Trophoblast cell (in vitro differentiated cells and primary cell): ENCODE measurements at regions not wholly inside any gene's neighbourhood (a gene's known extent, or its start where the extent isn't known, plus 50 kb on each side); places are given as distances from the start of the nearest gene placed in this dataset.
A peak's percentile ranks its signal among the peaks of the same experiment; 100 is the strongest.

ENCODE experiments used
- DNase-seq, 2 donors: peaks; one replicate each; pipeline ENCODE4 v3.0.0-alpha.2; 2016
- H2AFZ ChIP-seq: 2 replicates; pipeline ENCODE4 v1.6.1; 2013; ENCODE audit warnings: low read length, moderate library complexity, mild to moderate bottlenecking; ENCODE audit not compliant: insufficient read depth, poor library complexity
- H2AK5ac ChIP-seq: 2 replicates; pipeline ENCODE4 v1.6.1; 2013; ENCODE audit warnings: mild to moderate bottlenecking, low read length
- H2BK120ac ChIP-seq: 2 replicates; pipeline ENCODE4 v1.6.1; 2013; ENCODE audit warnings: low read length, mild to moderate bottlenecking, moderate library complexity; ENCODE audit not compliant: insufficient read depth, poor library complexity
- H2BK12ac ChIP-seq: 2 replicates; pipeline ENCODE4 v1.6.1; 2013; ENCODE audit warnings: mild to moderate bottlenecking, low read length, moderate library complexity
- H2BK5ac ChIP-seq: 2 replicates; pipeline ENCODE4 v1.6.1; 2013; ENCODE audit warnings: low read length, low read depth, moderate library complexity, mild to moderate bottlenecking; ENCODE audit not compliant: poor library complexity
- H3K14ac ChIP-seq: 2 replicates; pipeline ENCODE4 v1.6.1; 2013; ENCODE audit warnings: mild to moderate bottlenecking, low read length
- H3K18ac ChIP-seq: 2 replicates; pipeline ENCODE4 v1.6.1; 2013; ENCODE audit warnings: mild to moderate bottlenecking, low read length
- H3K23ac ChIP-seq: 2 replicates; pipeline ENCODE4 v1.6.1; 2013; ENCODE audit warnings: low read length
- H3K27ac ChIP-seq: 2 replicates; pipeline ENCODE4 v1.5.1; 2013; ENCODE audit warnings: low read depth, mild to moderate bottlenecking, inconsistent platforms, low read length, moderate library complexity
- H3K27me3 ChIP-seq: 2 replicates; pipeline ENCODE4 v1.6.1; 2013; ENCODE audit warnings: inconsistent platforms, mild to moderate bottlenecking, low read length, moderate library complexity; ENCODE audit not compliant: insufficient read depth
- H3K36me3 ChIP-seq, 2 experiments: 1 replicate in 1 of 2; 2 replicates in 1 of 2; pipeline ENCODE4 v1.6.1; 2013; ENCODE audit warnings: low read length in 2 of 2, mild to moderate bottlenecking in 2 of 2, moderate library complexity in 1 of 2; ENCODE audit not compliant: insufficient read depth in 2 of 2, control insufficient read depth in 1 of 2
- H3K4ac ChIP-seq: 2 replicates; pipeline ENCODE4 v1.6.1; 2013; ENCODE audit warnings: low read depth, mild to moderate bottlenecking, low read length, moderate library complexity
- H3K4me1 ChIP-seq, 2 experiments: 1 replicate in 1 of 2; 2 replicates in 1 of 2; pipeline ENCODE4 v1.6.1; 2013; ENCODE audit warnings: low read length in 2 of 2, mild to moderate bottlenecking in 2 of 2, moderate library complexity in 1 of 2; ENCODE audit not compliant: insufficient read depth in 2 of 2, control insufficient read depth in 1 of 2
- H3K4me2 ChIP-seq: 2 replicates; pipeline ENCODE4 v1.6.1; 2013; ENCODE audit warnings: inconsistent platforms, mild to moderate bottlenecking, low read length, moderate library complexity
- H3K4me3 ChIP-seq: 2 replicates; pipeline ENCODE4 v1.5.1; 2013; ENCODE audit warnings: mild to moderate bottlenecking, low read depth, low read length, inconsistent platforms
- H3K79me1 ChIP-seq: one replicate; pipeline ENCODE4 v1.6.1; 2013; ENCODE audit warnings: low read length
- H3K79me2 ChIP-seq: 2 replicates; pipeline ENCODE4 v1.6.1; 2013; ENCODE audit warnings: low read length, mild to moderate bottlenecking; ENCODE audit not compliant: control insufficient read depth, insufficient read depth, poor library complexity
- H3K9ac ChIP-seq: 2 replicates; pipeline ENCODE4 v1.6.1; 2013; ENCODE audit warnings: mild to moderate bottlenecking, low read length
- H3K9me3 ChIP-seq: 2 replicates; pipeline ENCODE4 v1.6.1; 2013; ENCODE audit warnings: low read depth, mild to moderate bottlenecking, control low read depth, inconsistent platforms, low read length; ENCODE audit not compliant: insufficient read depth
- H4K12ac ChIP-seq: 2 replicates; pipeline ENCODE4 v1.6.1; 2013; ENCODE audit warnings: low read depth, mild to moderate bottlenecking, low read length, moderate library complexity
- H4K8ac ChIP-seq: 2 replicates; pipeline ENCODE4 v1.6.1; 2013; ENCODE audit warnings: low read depth, mild to moderate bottlenecking, low read length, moderate library complexity
- H4K91ac ChIP-seq: one replicate; pipeline ENCODE4 v1.6.1; 2013; ENCODE audit warnings: low read depth, mild to moderate bottlenecking, low read length, moderate library complexity
- WGBS: extraction: QIAGEN DNeasy Blood & Tissue Kit; methylation state at CpG from one replicate; pipeline ENCODE4 v1.1.7; 2013; ENCODE audit warnings: missing lambda C conversion rate; ENCODE audit not compliant: insufficient read length, insufficient coverage; ENCODE audit errors: extremely low coverage; 5-methylcytosine and 5-hydroxymethylcytosine counted together

DNA sequence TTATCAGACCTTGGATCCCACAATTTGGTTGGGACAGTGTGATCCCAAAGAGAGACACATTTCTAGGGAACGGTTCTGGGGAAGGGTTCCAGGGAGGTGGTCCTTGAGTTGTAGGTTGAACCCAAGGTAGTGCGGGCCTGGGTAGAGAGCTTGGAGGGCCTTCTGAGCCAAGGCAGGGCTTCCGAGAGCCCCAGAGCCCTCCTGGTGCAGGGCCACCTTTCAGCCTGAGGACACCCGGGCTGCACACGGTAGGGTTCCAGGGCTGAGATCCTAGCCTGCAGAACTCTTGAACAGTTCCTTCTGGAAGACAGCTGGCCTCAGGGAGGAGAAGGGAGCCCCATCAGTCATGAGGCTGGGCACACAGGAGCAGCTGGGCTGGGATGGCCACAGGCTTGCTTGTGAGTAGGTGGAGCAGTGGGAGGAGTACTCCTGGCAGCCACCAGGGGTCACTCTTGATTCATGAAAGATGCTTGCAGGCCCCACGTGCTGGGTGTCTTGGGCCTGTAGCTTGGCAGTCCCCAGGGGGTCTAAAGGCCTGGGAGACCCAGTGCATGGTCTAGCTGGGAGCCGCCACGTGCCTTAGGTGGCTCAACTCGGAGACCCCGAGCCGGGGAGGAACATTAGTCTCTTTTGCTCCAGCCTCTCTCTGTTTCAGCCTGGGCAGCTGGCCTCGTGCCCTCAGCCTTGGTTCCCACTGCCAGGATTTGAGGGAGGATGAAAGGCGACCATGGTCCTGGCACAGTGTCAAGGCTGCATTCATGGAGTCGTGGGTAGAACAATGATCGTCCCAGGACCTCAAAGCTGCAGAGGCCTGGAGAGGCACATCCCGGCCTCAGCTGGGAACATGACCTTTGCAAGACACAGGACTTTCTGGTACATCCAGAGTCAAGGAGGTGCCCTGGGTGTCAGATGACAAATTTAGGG, 381.6 kb downstream of the TYW1 start:
- Histone ChIP-seq H3K27me3 (no peaks in the 10 kb centered on the region), H3K4me1 (peaks cover 2 to 4% of the 10 kb centered on the region in 2 experiments), H3K4me2 (no peak overlapping the region), H3K4ac (no peak overlapping the region), H2AK5ac (peak overlapping the region; percentile 23), H3K18ac (peak overlapping the region; percentile 21), H4K91ac (peak overlapping the region; percentile 28), H4K8ac (no peak overlapping the region), H3K9me3 (peaks cover 2% of the 10 kb centered on the region), H3K4me3 (no peak overlapping the region), H3K9ac (no peak overlapping the region), H3K14ac (peak overlapping the region; percentile 15), H2BK12ac (peak overlapping the region; percentile 51), H4K12ac (peak overlapping the region; percentile 19), H3K27ac (no peak overlapping the region), H3K79me2 (no peaks in the 10 kb centered on the region), H3K23ac (no peak overlapping the region), H2BK120ac (peak overlapping the region; percentile 12), H2BK5ac (no peak overlapping the region), H2AFZ (no peak overlapping the region), H3K79me1 (no peaks in the 10 kb centered on the region), H3K36me3 (no peaks in the 10 kb centered on the region)
- no CpG with 5 or more reads among the region's 16 CpGs for WGBS
- peak; percentile 50 to 77 for DNase-seq

DNA sequence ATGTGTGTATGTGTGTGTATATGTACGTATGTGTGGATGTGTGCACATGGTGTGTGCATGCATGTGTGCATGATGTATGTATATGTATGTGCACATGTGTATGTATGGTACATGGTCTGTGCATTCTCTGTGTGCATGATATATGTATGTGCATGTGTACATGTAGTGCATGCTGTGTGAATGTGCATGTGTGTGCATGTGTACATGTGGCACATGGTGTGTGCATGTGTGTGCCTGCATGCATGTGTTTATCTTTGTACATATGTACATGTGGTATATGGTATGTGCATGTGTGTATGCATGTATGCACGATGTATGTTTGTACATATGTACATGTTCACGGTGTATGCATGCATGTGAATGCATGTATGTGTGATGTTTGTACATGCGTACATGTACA, 383.7 kb downstream of the TYW1 start:
- no peaks in the 10 kb centered on the region for H3K79me2 ChIP-seq
- H2BK5ac ChIP-seq: no peak overlapping the region
- no peak overlapping the region for H4K91ac ChIP-seq
- no peak overlapping the region for H2AFZ ChIP-seq
- no peaks in the 10 kb centered on the region for H3K27me3 ChIP-seq
- H3K4me1 ChIP-seq: peaks cover 2 to 4% of the 10 kb centered on the region in 2 experiments
- no peak for DNase-seq
- no peak overlapping the region for H3K4me2 ChIP-seq
- no peak overlapping the region for H2BK120ac ChIP-seq
- H4K12ac ChIP-seq: no peak overlapping the region
- no peak overlapping the region for H2BK12ac ChIP-seq
- no peak overlapping the region for H3K4ac ChIP-seq
- H3K36me3 ChIP-seq: no peaks in the 10 kb centered on the region
- H3K9me3 ChIP-seq: peaks cover 2% of the 10 kb centered on the region
- H3K9ac ChIP-seq: no peak overlapping the region
- no CpG with 5 or more reads among the region's 4 CpGs for WGBS
- H3K4me3 ChIP-seq: no peak overlapping the region
- H3K79me1 ChIP-seq: no peaks in the 10 kb centered on the region
- H3K23ac ChIP-seq: peak overlapping the region; percentile 15
- H4K8ac ChIP-seq: no peak overlapping the region
- H3K18ac ChIP-seq: no peak overlapping the region
- H3K27ac ChIP-seq: no peak overlapping the region
- no peak overlapping the region for H2AK5ac ChIP-seq
- no peak overlapping the region for H3K14ac ChIP-seq

DNA sequence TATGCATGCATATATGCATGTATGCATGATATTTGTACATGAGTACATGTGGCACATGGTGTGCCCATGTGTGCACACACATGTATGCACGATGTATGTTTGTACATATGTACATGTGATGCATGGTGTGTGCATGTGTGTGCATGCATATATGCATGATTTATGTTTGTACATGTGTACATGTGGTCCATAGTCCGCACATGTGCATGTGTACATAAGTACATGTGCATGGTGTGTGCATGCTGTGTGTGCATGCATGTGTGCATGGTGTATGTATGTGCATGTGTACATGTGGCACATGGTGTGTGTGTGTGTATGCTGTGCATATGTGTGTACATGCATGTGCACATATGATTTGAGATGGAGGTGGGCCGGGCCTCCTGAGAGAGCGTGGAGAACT, 384.2 kb downstream of the TYW1 start:
- Histone ChIP-seq H2AFZ (no peak overlapping the region), H3K27me3 (no peaks in the 10 kb centered on the region), H3K79me2 (no peaks in the 10 kb centered on the region), H3K9ac (no peak overlapping the region), H3K9me3 (no peaks in the 10 kb centered on the region), H4K91ac (no peak overlapping the region), H3K4ac (no peak overlapping the region), H3K4me2 (no peak overlapping the region), H3K23ac (no peak overlapping the region), H3K27ac (no peak overlapping the region), H3K4me3 (no peak overlapping the region), H2BK120ac (no peak overlapping the region), H3K14ac (no peak overlapping the region), H2AK5ac (no peak overlapping the region), H3K79me1 (no peaks in the 10 kb centered on the region), H3K18ac (no peak overlapping the region), H2BK5ac (no peak overlapping the region), H2BK12ac (no peak overlapping the region), H3K36me3 (no peaks in the 10 kb centered on the region), H3K4me1 (peaks cover 2 to 4% of the 10 kb centered on the region in 2 experiments), H4K12ac (no peak overlapping the region), H4K8ac (no peak overlapping the region)
- WGBS: no CpG with 5 or more reads among the region's 4 CpGs
- DNase-seq: no peak

DNA sequence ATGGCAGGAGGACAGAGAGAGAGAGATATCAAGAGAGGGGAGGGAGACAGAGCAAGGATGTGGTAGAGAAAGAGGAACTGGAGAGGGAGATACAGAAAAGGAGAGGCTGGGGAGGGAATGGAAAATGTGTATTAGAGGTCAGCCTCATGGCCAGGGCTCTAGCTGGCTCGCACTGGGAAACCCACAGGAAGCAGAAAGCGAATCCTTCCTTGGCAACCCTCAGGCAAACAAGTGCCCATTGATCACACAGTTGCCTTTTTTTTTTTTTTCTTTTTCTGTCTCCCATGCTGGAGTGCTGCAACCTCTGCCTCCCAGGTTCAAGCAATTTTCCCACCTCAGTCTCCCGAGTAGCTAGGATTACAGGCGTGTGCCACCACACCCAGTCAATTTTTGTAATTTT, 391.2 kb downstream of the TYW1 start:
- Histone ChIP-seq H3K18ac (no peak overlapping the region), H3K36me3 (no peaks in the 10 kb centered on the region), H3K4ac (no peak overlapping the region), H3K4me1 (peaks cover 0 to 2% of the 10 kb centered on the region in 2 experiments), H2BK5ac (no peak overlapping the region), H2AK5ac (no peak overlapping the region), H4K8ac (no peak overlapping the region), H4K91ac (no peak overlapping the region), H3K9ac (no peak overlapping the region), H3K4me2 (no peak overlapping the region), H2BK120ac (no peak overlapping the region), H3K27ac (no peak overlapping the region), H2BK12ac (no peak overlapping the region), H3K79me1 (no peaks in the 10 kb centered on the region), H3K23ac (no peak overlapping the region), H2AFZ (no peak overlapping the region), H3K14ac (no peak overlapping the region), H3K27me3 (no peaks in the 10 kb centered on the region), H4K12ac (no peak overlapping the region), H3K79me2 (no peaks in the 10 kb centered on the region), H3K4me3 (no peak overlapping the region), H3K9me3 (no peaks in the 10 kb centered on the region)
- DNase-seq: no peak
- no CpG with 5 or more reads among the region's 4 CpGs for WGBS
